LNCaP clone FGC (cell line): ENCODE measurements at regions not wholly inside any gene's neighbourhood (a gene's known extent, or its start where the extent isn't known, plus 50 kb on each side); places are given as distances from the start of the nearest gene placed in this dataset.
"Not testable (repeated sequence)": the region's sequence is repeated elsewhere in the genome, so short reads cannot be mapped to it uniquely, and the experiment has no call there.

Source experiments
- DNase-seq: peaks from one replicate; pipeline ENCODE4 v3.0.0-alpha.2; 2011; ENCODE audit warnings: low read depth
- H3K4me3 ChIP-seq: 2 replicates; pipeline ENCODE4 v1.5.1; 2011; ENCODE audit warnings: mild to moderate bottlenecking, low read depth, low read length, control low read depth
- CTCF ChIP-seq: IDR thresholded peaks from 2 replicates; pipeline ENCODE4 v1.5.1; 2012; ENCODE audit warnings: mild to moderate bottlenecking; ENCODE audit not compliant: control insufficient read depth, insufficient read depth; ENCODE audit errors: extremely low read depth

GRCh38 chrX:121761845-121762244 is 714.4 kb downstream of the GLUD2 start:
- DNase-seq: no peak
- TF ChIP-seq CTCF: no peak
- no peak overlapping the region for H3K4me3 ChIP-seq

GRCh38 chrX:121763671-121764070 is 716.3 kb downstream of the GLUD2 start:
- TF ChIP-seq CTCF: no peak
- DNase-seq: no peak
- H3K4me3 ChIP-seq: no peak overlapping the region

- H3K4me3 ChIP-seq, DNase-seq: not testable (repeated sequence)
These were observed 720.8 kb downstream of the GLUD2 start for GRCh38 chrX:121768210-121768609.

- H3K4me3 ChIP-seq: no peak overlapping the region
- TF ChIP-seq CTCF: no peak
- no peak for DNase-seq
These were observed 734.6 kb downstream of the GLUD2 start for GRCh38 chrX:121781991-121782390.

GRCh38 chrX:121782544-121782943 is 735.1 kb downstream of the GLUD2 start:
- no peak for TF ChIP-seq CTCF

GRCh38 chrX:121782976-121783375 is 735.6 kb downstream of the GLUD2 start:
- DNase-seq: no peak
- no peak overlapping the region for H3K4me3 ChIP-seq
- no peak for TF ChIP-seq CTCF

More at GRCh38 chrX:121782544-121782943, 735.1 kb downstream of the GLUD2 start:
- H3K4me3 ChIP-seq: no peak overlapping the region
- no peak for DNase-seq

GRCh38 chrX:121802881-121803412 is 755.5 kb downstream of the GLUD2 start:
- DNase-seq: no peak
- no peak overlapping the region for H3K4me3 ChIP-seq
- TF ChIP-seq CTCF: no peak

GRCh38 chrX:121823406-121823805 is 776.0 kb downstream of the GLUD2 start:
- no peak overlapping the region for H3K4me3 ChIP-seq
- no peak for DNase-seq
- TF ChIP-seq CTCF: no peak
